Right lobe of liver (tissue), 6 donors: ENCODE measurements at regions not wholly inside any gene's neighbourhood (a gene's known extent, or its start where the extent isn't known, plus 50 kb on each side); places are given as distances from the start of the nearest gene placed in this dataset.
"Not testable (repeated sequence)": the region's sequence is repeated elsewhere in the genome, so short reads cannot be mapped to it uniquely, and the experiment has no call there.

Experiments
- ATAC-seq, 4 donors: fragments of 200-7000 bp; cut with Tn5 transposase; one replicate each; pipeline ENCODE4 v1.9.1; 2020; ENCODE audit warnings: mild to moderate bottlenecking in 4 of 4, moderate library complexity in 4 of 4
- DNase-seq, 3 donors: peaks; one replicate each; pipeline ENCODE4 v3.0.0-alpha.2; 2020
- H3K27ac ChIP-seq, 3 donors: fragments of 200-600 bp; one replicate each; pipeline ENCODE4 v1.8.0; 2022
- H3K27me3 ChIP-seq, 2 donors: fragments of 200-600 bp; one replicate each; pipeline ENCODE4 v1.8.0; 2022
- H3K36me3 ChIP-seq, 4 donors: fragments of 200-600 bp; sonication (generic) in 1 of 4; one replicate each; pipeline versions ENCODE4 v1.5.1 to v1.8.0; 2017 to 2022; ENCODE audit warnings: control low read depth in 1 of 4
- H3K4me1 ChIP-seq, 4 donors: fragments of 200-600 bp; sonication (generic) in 1 of 4; one replicate each; pipeline versions ENCODE4 v1.5.1 to v1.8.0; 2017 to 2022; ENCODE audit warnings: control low read depth in 1 of 4
- H3K4me3 ChIP-seq, 3 donors: fragments of 200-600 bp; one replicate each; pipeline ENCODE4 v1.8.0; 2022
- H3K9me3 ChIP-seq, 4 donors: fragments of 200-600 bp; sonication (generic) in 1 of 4; one replicate each; pipeline versions ENCODE4 v1.5.1 to v1.8.0; 2017 to 2022; ENCODE audit warnings: control low read depth in 1 of 4
- POLR2A ChIP-seq: fragments of 450-650 bp; IDR thresholded peaks from one replicate; pipeline ENCODE4 v1.6.1; 2017; ENCODE audit warnings: antibody characterized with exemption, mild to moderate bottlenecking
- WGBS: methylation state at CpG from one replicate; pipeline ENCODE4 v1.1.6; 2018; ENCODE audit warnings: low coverage, low lambda C conversion rate; ENCODE audit not compliant: insufficient coverage; ENCODE audit errors: missing lambda C conversion rate; 5-methylcytosine and 5-hydroxymethylcytosine counted together
- intact Hi-C, 2 donors: fragments of 100-400 bp; cut with DNase I; formaldehyde crosslinking; loops; one replicate each; pipeline versions ENCODE4 v1.11.2 to v1.14.1; 2022
- TF ChIP-seq, protein P1 (sequence below), 4 donors: fragments of 200-600 bp in 3 of 4; fragments of 450-650 bp in 1 of 4; IDR thresholded peaks; one replicate each; pipeline versions ENCODE4 v1.5.1 to v1.8.0; 2016 to 2022; ENCODE audit warnings: antibody characterized with exemption in 4 of 4, mild to moderate bottlenecking in 2 of 4
- donor health status: DM: no; HTN: yes; CAD: no.
- donor health status: DM: no; HTN: no; CAD: no.
- donor health status: DM: no; HTN: no; CAD: no.
- donor health status: DM: no; HTN: yes; CAD: no.
- donor health status: DM: no; HTN: yes; CAD: no.

DNA sequence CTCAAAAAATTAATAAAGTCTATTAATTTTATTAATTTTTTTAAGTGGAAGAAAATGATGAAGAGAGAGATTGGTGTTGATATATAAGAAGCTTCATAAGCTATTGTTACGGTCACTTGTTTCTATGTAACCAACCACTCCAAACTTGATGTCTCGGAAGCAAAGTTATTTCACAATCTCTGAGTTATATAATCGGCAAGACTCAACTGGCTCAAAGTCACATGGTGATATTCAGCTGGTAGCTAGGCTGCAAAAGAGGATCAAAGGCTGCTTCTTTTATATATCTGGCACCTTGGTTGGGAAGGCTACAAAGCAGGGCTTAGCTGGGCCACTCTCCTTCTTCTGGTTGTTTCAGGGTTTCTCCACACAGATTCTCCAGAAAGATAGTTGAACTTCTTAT, 245.1 kb upstream of the ARHGAP42 start:
- ATAC-seq = peak in 2 of 4 donors; percentile 36 to 43
- H3K36me3 ChIP-seq = no peaks in the 10 kb centered on the region
- TF ChIP-seq, protein P1, sequence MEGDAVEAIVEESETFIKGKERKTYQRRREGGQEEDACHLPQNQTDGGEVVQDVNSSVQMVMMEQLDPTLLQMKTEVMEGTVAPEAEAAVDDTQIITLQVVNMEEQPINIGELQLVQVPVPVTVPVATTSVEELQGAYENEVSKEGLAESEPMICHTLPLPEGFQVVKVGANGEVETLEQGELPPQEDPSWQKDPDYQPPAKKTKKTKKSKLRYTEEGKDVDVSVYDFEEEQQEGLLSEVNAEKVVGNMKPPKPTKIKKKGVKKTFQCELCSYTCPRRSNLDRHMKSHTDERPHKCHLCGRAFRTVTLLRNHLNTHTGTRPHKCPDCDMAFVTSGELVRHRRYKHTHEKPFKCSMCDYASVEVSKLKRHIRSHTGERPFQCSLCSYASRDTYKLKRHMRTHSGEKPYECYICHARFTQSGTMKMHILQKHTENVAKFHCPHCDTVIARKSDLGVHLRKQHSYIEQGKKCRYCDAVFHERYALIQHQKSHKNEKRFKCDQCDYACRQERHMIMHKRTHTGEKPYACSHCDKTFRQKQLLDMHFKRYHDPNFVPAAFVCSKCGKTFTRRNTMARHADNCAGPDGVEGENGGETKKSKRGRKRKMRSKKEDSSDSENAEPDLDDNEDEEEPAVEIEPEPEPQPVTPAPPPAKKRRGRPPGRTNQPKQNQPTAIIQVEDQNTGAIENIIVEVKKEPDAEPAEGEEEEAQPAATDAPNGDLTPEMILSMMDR (IDR thresholded peaks at IDR 0.05) = no peak
- TF ChIP-seq POLR2A = no peak

GRCh38 chr11:100445231-100445735, 241.8 kb upstream of the ARHGAP42 start:
- no peak for TF ChIP-seq POLR2A
- TF ChIP-seq, protein P1 (IDR thresholded peaks at IDR 0.05) = peak in 2 of 4 donors; percentile 22 to 39
- intact Hi-C loops = no loop called here
- Histone ChIP-seq H3K9me3 (no peaks in the 10 kb centered on the region), H3K36me3 (no peaks in the 10 kb centered on the region), H3K4me3 (no peak overlapping the region), H3K27ac (peak overlapping the region in 2 of 3 donors; percentile 36 to 71), H3K4me1 (peaks cover 0 to 13% (median 0%) of the 10 kb centered on the region in 4 donors), H3K27me3 (no peaks in the 10 kb centered on the region)
- peak; percentile 91 to 96 (median 94) for ATAC-seq
- 5% methylated on average over 2 of the region's 2 CpGs for WGBS
- DNase-seq = peak in 1 of 3 donors; percentile 65

More for the DNA sequence above, 245.1 kb upstream of the ARHGAP42 start:
- Histone ChIP-seq H3K27me3 (no peaks in the 10 kb centered on the region), H3K9me3 (no peaks in the 10 kb centered on the region), H3K27ac (no peak overlapping the region), H3K4me1 (peaks cover 0 to 8% (median 0%) of the 10 kb centered on the region in 4 donors), H3K4me3 (no peak overlapping the region)
- no peak for DNase-seq
- WGBS = 21% methylated on average over 3 of the region's 3 CpGs
- intact Hi-C loops = no loop called here

GRCh38 chr11:100451801-100452460, 235.2 kb upstream of the ARHGAP42 start:
- H3K4me3 ChIP-seq, H3K4me1 ChIP-seq, intact Hi-C loops, H3K36me3 ChIP-seq, H3K9me3 ChIP-seq, H3K27ac ChIP-seq, ATAC-seq, H3K27me3 ChIP-seq, DNase-seq: not testable (repeated sequence)
- 82% methylated on average over 18 of the region's 26 CpGs for WGBS

- no peak overlapping the region for H3K27ac ChIP-seq
- no peaks in the 10 kb centered on the region for H3K4me1 ChIP-seq
- 55% methylated on average over 3 of the region's 3 CpGs for WGBS
- no peak for DNase-seq
- no peaks in the 10 kb centered on the region for H3K27me3 ChIP-seq
- ATAC-seq = no peak
- no peak overlapping the region for H3K4me3 ChIP-seq
- H3K9me3 ChIP-seq = no peaks in the 10 kb centered on the region
- TF ChIP-seq, protein P1 (IDR thresholded peaks at IDR 0.05) = no peak
- no peak for TF ChIP-seq POLR2A
- intact Hi-C loops = no loop called here
- H3K36me3 ChIP-seq = no peaks in the 10 kb centered on the region
These were observed 227.3 kb upstream of the ARHGAP42 start for GRCh38 chr11:100459811-100460210.

GRCh38 chr11:100460426-100460825, 226.7 kb upstream of the ARHGAP42 start:
- no peak overlapping the region for H3K27ac ChIP-seq
- H3K9me3 ChIP-seq = no peaks in the 10 kb centered on the region
- intact Hi-C loops = no loop called here
- TF ChIP-seq, protein P1 (IDR thresholded peaks at IDR 0.05) = no peak
- no peak for TF ChIP-seq POLR2A
- no peak for ATAC-seq
- no peak for DNase-seq
- H3K4me1 ChIP-seq = no peaks in the 10 kb centered on the region
- WGBS = 84% methylated on average over 3 of the region's 3 CpGs
- no peaks in the 10 kb centered on the region for H3K27me3 ChIP-seq
- no peak overlapping the region for H3K4me3 ChIP-seq
- H3K36me3 ChIP-seq = no peaks in the 10 kb centered on the region
